CD4-positive, alpha-beta memory T cell (primary cell): ENCODE measurements at regions not wholly inside any gene's neighbourhood (a gene's known extent, or its start where the extent isn't known, plus 50 kb on each side); places are given as distances from the start of the nearest gene placed in this dataset.

ENCODE experiments used
- CTCF ChIA-PET: fragments of 350-600 bp; sonication (Branson Sonifier 250); formaldehyde crosslinking; loops from one replicate; lab custom pipeline; 2021; ENCODE audit warnings: inconsistent platforms; ENCODE audit not compliant: partially characterized antibody; lab: Charles Lee
- POLR2A ChIA-PET: fragments of 350-600 bp; sonication (Branson Sonifier 250); formaldehyde crosslinking; loops from one replicate; lab custom pipeline; 2021; ENCODE audit not compliant: partially characterized antibody; lab: Charles Lee
- DNase-seq, 5 donors: peaks; one replicate each; pipeline versions ENCODE4 v3.0.0 to v3.0.0-alpha.2; 2020 to 2022; ENCODE audit warnings: mixed read lengths in 1 of 5
- H3K27ac ChIP-seq: one replicate; pipeline ENCODE4 v1.7.0; 2013; ENCODE audit warnings: low read depth, low read length
- H3K27me3 ChIP-seq: 2 replicates; pipeline ENCODE4 v1.7.0; 2013; ENCODE audit warnings: mild to moderate bottlenecking, low read length, moderate library complexity; ENCODE audit not compliant: insufficient read depth
- H3K36me3 ChIP-seq: 2 replicates; pipeline ENCODE4 v1.7.0; 2013; ENCODE audit warnings: mild to moderate bottlenecking, low read length, moderate library complexity; ENCODE audit not compliant: insufficient read depth
- H3K4me1 ChIP-seq: 2 replicates; pipeline ENCODE4 v1.7.0; 2013; ENCODE audit warnings: mild to moderate bottlenecking, low read length, moderate library complexity; ENCODE audit not compliant: insufficient read depth
- H3K4me3 ChIP-seq, 2 donors: one replicate each; pipeline ENCODE4 v1.7.0; 2013; ENCODE audit warnings: low read length in 2 of 2, mild to moderate bottlenecking in 1 of 2
- H3K9me3 ChIP-seq, 2 donors: one replicate each; pipeline ENCODE4 v1.7.0; 2013; ENCODE audit warnings: low read length in 2 of 2, control low read depth in 1 of 2; ENCODE audit not compliant: control insufficient read depth in 1 of 2
- H3K27ac Mint-ChIP-seq, 7 donors: one replicate each; pipeline ENCODE4 v1.8.0; 2020 to 2021; ENCODE audit warnings: mixed read lengths in 7 of 7, mild to moderate bottlenecking in 6 of 7, inconsistent platforms in 3 of 7, moderate library complexity in 3 of 7
- H3K27me3 Mint-ChIP-seq, 2 donors: one replicate each; pipeline ENCODE4 v1.8.0; 2020 to 2021; ENCODE audit warnings: mixed read lengths in 2 of 2
- H3K36me3 Mint-ChIP-seq, 2 donors: one replicate each; pipeline ENCODE4 v1.8.0; 2020 to 2021; ENCODE audit warnings: mixed read lengths in 2 of 2, inconsistent platforms in 1 of 2, mild to moderate bottlenecking in 1 of 2
- H3K4me1 Mint-ChIP-seq, 4 donors: one replicate each; pipeline ENCODE4 v1.8.0; 2020 to 2021; ENCODE audit warnings: mixed read lengths in 4 of 4, mild to moderate bottlenecking in 1 of 4
- H3K4me3 Mint-ChIP-seq, 8 donors: one replicate each; pipeline ENCODE4 v1.8.0; 2020 to 2021; ENCODE audit warnings: mixed read lengths in 8 of 8, mild to moderate bottlenecking in 7 of 8, moderate library complexity in 6 of 8, inconsistent platforms in 3 of 8
- H3K9me3 Mint-ChIP-seq, 8 donors: one replicate each; pipeline ENCODE4 v1.8.0; 2020 to 2021; ENCODE audit warnings: mixed read lengths in 8 of 8, mild to moderate bottlenecking in 5 of 8, inconsistent platforms in 3 of 8, moderate library complexity in 1 of 8
- intact Hi-C: fragments of 100-400 bp; cut with micrococcal nuclease; formaldehyde crosslinking; loops from one replicate; pipeline ENCODE4 v1.15.1; 2023

GRCh38 chr6:960356-960755, 267.4 kb upstream of the EXOC2 start:
- intact Hi-C loops, result no loop called here
- POLR2A ChIA-PET, result no interaction called here
- peaks cover 6 to 11% of the 10 kb centered on the region in 2 donors for H3K27me3 Mint-ChIP-seq

GRCh38 chr6:958488-958887, 265.5 kb upstream of the EXOC2 start:
- no peaks in the 10 kb centered on the region for H3K36me3 ChIP-seq
- H3K4me1 ChIP-seq, result no peaks in the 10 kb centered on the region
- no peaks in the 10 kb centered on the region for H3K27me3 ChIP-seq
- H3K4me3 Mint-ChIP-seq, result no peak overlapping the region
- H3K27ac ChIP-seq, result no peak overlapping the region
- no peaks in the 10 kb centered on the region for H3K4me1 Mint-ChIP-seq
- intact Hi-C loops, result no loop called here
- CTCF ChIA-PET, result no interaction called here
- no peaks in the 10 kb centered on the region for H3K9me3 Mint-ChIP-seq
- peaks cover 8 to 16% of the 10 kb centered on the region in 2 donors for H3K27me3 Mint-ChIP-seq
- H3K36me3 Mint-ChIP-seq, result no peaks in the 10 kb centered on the region
- POLR2A ChIA-PET, result no interaction called here
- H3K27ac Mint-ChIP-seq, result no peak overlapping the region
- DNase-seq, result no peak
- no peaks in the 10 kb centered on the region for H3K9me3 ChIP-seq
- H3K4me3 ChIP-seq, result no peak overlapping the region

More at GRCh38 chr6:960356-960755, 267.4 kb upstream of the EXOC2 start:
- Mint-ChIP-seq H3K4me3 (no peak overlapping the region), H3K36me3 (no peaks in the 10 kb centered on the region), H3K4me1 (no peaks in the 10 kb centered on the region), H3K27ac (no peak overlapping the region), H3K9me3 (no peaks in the 10 kb centered on the region)
- Histone ChIP-seq H3K4me1 (no peaks in the 10 kb centered on the region), H3K27ac (no peak overlapping the region), H3K9me3 (no peaks in the 10 kb centered on the region), H3K36me3 (no peaks in the 10 kb centered on the region), H3K4me3 (no peak overlapping the region), H3K27me3 (no peaks in the 10 kb centered on the region)
- CTCF ChIA-PET, result no interaction called here
- no peak for DNase-seq

- H3K4me1 ChIP-seq, result no peaks in the 10 kb centered on the region
- no peak for DNase-seq
- ChIA-PET CTCF (no interaction called here), POLR2A (no interaction called here)
- H3K27me3 ChIP-seq, result no peaks in the 10 kb centered on the region
- H3K4me3 ChIP-seq, result no peak overlapping the region
- H3K9me3 ChIP-seq, result no peaks in the 10 kb centered on the region
- Mint-ChIP-seq H3K27me3 (peaks cover 6 to 19% of the 10 kb centered on the region in 2 donors), H3K4me3 (no peak overlapping the region), H3K36me3 (no peaks in the 10 kb centered on the region), H3K4me1 (no peaks in the 10 kb centered on the region), H3K27ac (no peak overlapping the region), H3K9me3 (no peaks in the 10 kb centered on the region)
- intact Hi-C loops, result no loop called here
- H3K36me3 ChIP-seq, result no peaks in the 10 kb centered on the region
- H3K27ac ChIP-seq, result no peak overlapping the region
These were observed 258.7 kb upstream of the EXOC2 start for GRCh38 chr6:951399-952181.

GRCh38 chr6:947235-947934, 254.4 kb upstream of the EXOC2 start:
- H3K4me1 Mint-ChIP-seq, result no peaks in the 10 kb centered on the region
- H3K4me3 Mint-ChIP-seq, result no peak overlapping the region
- H3K9me3 Mint-ChIP-seq, result no peaks in the 10 kb centered on the region
- CTCF ChIA-PET, result no interaction called here
- no peaks in the 10 kb centered on the region for H3K9me3 ChIP-seq
- H3K27ac ChIP-seq, result no peak overlapping the region
- H3K36me3 ChIP-seq, result no peaks in the 10 kb centered on the region
- no peaks in the 10 kb centered on the region for H3K27me3 ChIP-seq
- H3K36me3 Mint-ChIP-seq, result no peaks in the 10 kb centered on the region
- intact Hi-C loops, result no loop called here
- no peak for DNase-seq
- no peak overlapping the region for H3K4me3 ChIP-seq
- POLR2A ChIA-PET, result no interaction called here
- no peak overlapping the region for H3K27ac Mint-ChIP-seq
- no peaks in the 10 kb centered on the region for H3K4me1 ChIP-seq
- H3K27me3 Mint-ChIP-seq, result peaks cover 2 to 3% of the 10 kb centered on the region in 2 donors

GRCh38 chr6:946546-946945, 253.6 kb upstream of the EXOC2 start:
- Histone ChIP-seq H3K27me3 (no peaks in the 10 kb centered on the region), H3K9me3 (no peaks in the 10 kb centered on the region), H3K4me1 (no peaks in the 10 kb centered on the region), H3K36me3 (no peaks in the 10 kb centered on the region), H3K27ac (no peak overlapping the region), H3K4me3 (no peak overlapping the region)
- no peaks in the 10 kb centered on the region for H3K36me3 Mint-ChIP-seq
- ChIA-PET POLR2A (no interaction called here), CTCF (no interaction called here)
- no peaks in the 10 kb centered on the region for H3K9me3 Mint-ChIP-seq
- no peak for DNase-seq
- H3K27me3 Mint-ChIP-seq, result peaks cover 2 to 6% of the 10 kb centered on the region in 2 donors
- intact Hi-C loops, result no loop called here
- no peak overlapping the region for H3K27ac Mint-ChIP-seq
- H3K4me3 Mint-ChIP-seq, result no peak overlapping the region
- no peaks in the 10 kb centered on the region for H3K4me1 Mint-ChIP-seq

- Histone ChIP-seq H3K36me3 (no peaks in the 10 kb centered on the region), H3K9me3 (no peaks in the 10 kb centered on the region), H3K4me1 (no peaks in the 10 kb centered on the region), H3K27me3 (no peaks in the 10 kb centered on the region), H3K4me3 (no peak overlapping the region), H3K27ac (no peak overlapping the region)
- ChIA-PET CTCF (no interaction called here), POLR2A (no interaction called here)
- H3K27me3 Mint-ChIP-seq, result peaks cover 7 to 10% of the 10 kb centered on the region in 2 donors
- H3K4me3 Mint-ChIP-seq, result no peak overlapping the region
- H3K9me3 Mint-ChIP-seq, result peaks cover 0 to 3% (median 0%) of the 10 kb centered on the region in 8 donors
- H3K36me3 Mint-ChIP-seq, result no peaks in the 10 kb centered on the region
- intact Hi-C loops, result no loop called here
- no peak overlapping the region for H3K27ac Mint-ChIP-seq
- H3K4me1 Mint-ChIP-seq, result no peaks in the 10 kb centered on the region
- no peak for DNase-seq
These were observed 246.8 kb upstream of the EXOC2 start for GRCh38 chr6:939526-940252.

GRCh38 chr6:938916-939315, 246.0 kb upstream of the EXOC2 start:
- no peak overlapping the region for H3K4me3 Mint-ChIP-seq
- peaks cover 7 to 10% of the 10 kb centered on the region in 2 donors for H3K27me3 Mint-ChIP-seq
- CTCF ChIA-PET, result no interaction called here

More at GRCh38 chr6:938916-939315, 246.0 kb upstream of the EXOC2 start:
- H3K9me3 ChIP-seq, result no peaks in the 10 kb centered on the region
- Mint-ChIP-seq H3K4me1 (no peaks in the 10 kb centered on the region), H3K36me3 (no peaks in the 10 kb centered on the region), H3K9me3 (peaks cover 0 to 3% (median 0%) of the 10 kb centered on the region in 8 donors), H3K27ac (no peak overlapping the region)
- H3K36me3 ChIP-seq, result no peaks in the 10 kb centered on the region
- H3K4me3 ChIP-seq, result no peak overlapping the region
- H3K4me1 ChIP-seq, result no peaks in the 10 kb centered on the region
- POLR2A ChIA-PET, result no interaction called here
- no peaks in the 10 kb centered on the region for H3K27me3 ChIP-seq
- intact Hi-C loops, result no loop called here
- DNase-seq, result no peak
- no peak overlapping the region for H3K27ac ChIP-seq
